A673 (cell line): ENCODE measurements at regions not wholly inside any gene's neighbourhood (a gene's known extent, or its start where the extent isn't known, plus 50 kb on each side); places are given as distances from the start of the nearest gene placed in this dataset.

Experiments used
- EZH2 ChIP-seq: fragments of 200-600 bp; sonication (generic); IDR thresholded peaks from 2 replicates; pipeline ENCODE4 v1.6.1; 2017; ENCODE audit warnings: borderline replicate concordance, low read depth, mild to moderate bottlenecking, mixed read lengths, antibody characterized with exemption, low read length; ENCODE audit not compliant: poor library complexity, severe bottlenecking
- TF ChIP-seq, protein P1 (sequence below): fragments of 300-800, 200-600 bp; sonication (generic); conservative IDR thresholded peaks from 2 replicates; pipeline ENCODE4 v1.5.1; 2017; ENCODE audit warnings: low read depth, mild to moderate bottlenecking, antibody characterized with exemption, low read length, moderate library complexity, mixed read lengths

DNA sequence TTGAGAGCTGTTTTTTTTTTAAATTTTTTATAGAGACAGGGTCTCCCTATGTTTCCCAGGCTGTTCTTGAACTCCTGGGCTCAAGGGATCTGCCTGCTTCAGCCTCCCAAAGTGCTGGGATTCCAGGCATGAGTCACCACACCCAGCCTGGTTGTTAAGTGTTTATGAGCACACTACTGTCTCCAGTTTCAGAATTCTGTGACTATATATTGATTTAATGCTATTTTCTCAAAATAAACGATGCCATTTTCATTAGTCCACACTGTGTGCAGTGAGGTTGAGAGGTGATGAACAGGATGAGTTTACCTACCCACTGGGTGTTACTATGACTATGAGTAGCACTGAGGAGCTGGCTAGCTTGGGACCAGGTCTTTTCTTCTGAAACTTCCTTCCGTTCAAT lies 110.9 kb upstream of the FAM180A start:
- TF ChIP-seq, protein P1, sequence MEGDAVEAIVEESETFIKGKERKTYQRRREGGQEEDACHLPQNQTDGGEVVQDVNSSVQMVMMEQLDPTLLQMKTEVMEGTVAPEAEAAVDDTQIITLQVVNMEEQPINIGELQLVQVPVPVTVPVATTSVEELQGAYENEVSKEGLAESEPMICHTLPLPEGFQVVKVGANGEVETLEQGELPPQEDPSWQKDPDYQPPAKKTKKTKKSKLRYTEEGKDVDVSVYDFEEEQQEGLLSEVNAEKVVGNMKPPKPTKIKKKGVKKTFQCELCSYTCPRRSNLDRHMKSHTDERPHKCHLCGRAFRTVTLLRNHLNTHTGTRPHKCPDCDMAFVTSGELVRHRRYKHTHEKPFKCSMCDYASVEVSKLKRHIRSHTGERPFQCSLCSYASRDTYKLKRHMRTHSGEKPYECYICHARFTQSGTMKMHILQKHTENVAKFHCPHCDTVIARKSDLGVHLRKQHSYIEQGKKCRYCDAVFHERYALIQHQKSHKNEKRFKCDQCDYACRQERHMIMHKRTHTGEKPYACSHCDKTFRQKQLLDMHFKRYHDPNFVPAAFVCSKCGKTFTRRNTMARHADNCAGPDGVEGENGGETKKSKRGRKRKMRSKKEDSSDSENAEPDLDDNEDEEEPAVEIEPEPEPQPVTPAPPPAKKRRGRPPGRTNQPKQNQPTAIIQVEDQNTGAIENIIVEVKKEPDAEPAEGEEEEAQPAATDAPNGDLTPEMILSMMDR, result no peak
- TF ChIP-seq EZH2, result no peak
